Heart right ventricle (tissue), 16 donors: ENCODE measurements at regions not wholly inside any gene's neighbourhood (a gene's known extent, or its start where the extent isn't known, plus 50 kb on each side); places are given as distances from the start of the nearest gene placed in this dataset.

Source experiments
- ATAC-seq, 8 donors: fragments of 200-7000 bp; cut with Tn5 transposase; one replicate each; pipeline ENCODE4 v1.9.1; 2020; ENCODE audit warnings: mild to moderate bottlenecking in 8 of 8, moderate library complexity in 8 of 8, moderate number of reproducible peaks in 1 of 8
- DNase-seq, 2 donors: peaks; one replicate each; pipeline ENCODE4 v3.0.0-alpha.2; 2020
- H3K27ac ChIP-seq, 10 donors: fragments of 200-600 bp; sonication (generic) in 2 of 10; one replicate each; pipeline versions ENCODE4 v1.5.0 to v1.8.0; 2020 to 2022; ENCODE audit warnings: mild to moderate bottlenecking in 3 of 10
- H3K27me3 ChIP-seq, 7 donors: fragments of 200-600 bp; one replicate each; pipeline ENCODE4 v1.8.0; 2021 to 2022; ENCODE audit warnings: mild to moderate bottlenecking in 2 of 7
- H3K36me3 ChIP-seq, 9 donors: fragments of 200-600 bp; sonication (generic) in 1 of 9; one replicate each; pipeline versions ENCODE4 v1.5.0 to v1.8.0; 2020 to 2022; ENCODE audit warnings: mild to moderate bottlenecking in 2 of 9
- H3K4me1 ChIP-seq, 9 donors: fragments of 200-600 bp; sonication (generic) in 1 of 9; one replicate each; pipeline versions ENCODE4 v1.5.0 to v1.8.0; 2020 to 2022; ENCODE audit warnings: mild to moderate bottlenecking in 4 of 9
- H3K4me3 ChIP-seq, 10 donors: fragments of 200-600 bp; sonication (generic) in 2 of 10; one replicate each; pipeline versions ENCODE4 v1.5.0 to v1.8.0; 2020 to 2022; ENCODE audit warnings: mild to moderate bottlenecking in 7 of 10, moderate library complexity in 2 of 10
- H3K9me3 ChIP-seq, 11 donors: fragments of 200-600 bp in 10 of 11; sonication (generic) in 2 of 11; one replicate each; pipeline versions ENCODE4 v1.5.0 to v1.8.0; 2013 to 2022; ENCODE audit warnings: mild to moderate bottlenecking in 2 of 11, control low read depth in 1 of 11, moderate library complexity in 1 of 11
- WGBS, 2 donors: extraction: QIAGEN DNeasy Blood & Tissue Kit; methylation state at CpG; one replicate each; pipeline ENCODE4 v1.1.7; 2013; ENCODE audit warnings: inconsistent platforms in 1 of 2; 5-methylcytosine and 5-hydroxymethylcytosine counted together
- intact Hi-C, 10 donors: fragments of 100-400 bp; cut with DNase I; formaldehyde crosslinking; loops; one replicate each; pipeline versions ENCODE4 v1.11.1 to v1.14.2; 2022
- TF ChIP-seq, protein P1 (sequence below), 9 donors: fragments of 200-600 bp; sonication (generic) in 2 of 9; IDR thresholded peaks; one replicate each; pipeline versions ENCODE4 v1.5.0 to v1.8.0; 2021 to 2022; ENCODE audit warnings: antibody characterized with exemption in 9 of 9, mild to moderate bottlenecking in 5 of 9, moderate library complexity in 1 of 9
- donor health status: Arrhythmogenic right ventricular cardiomyopathy.
- donor health status: ischemic (EF 13 %, LVEDD 7.1; RV severe dilation, severe dysfunction).
- donor health status: healthy with polysubstance abuse.
- donor health status: DM: no; HTN: yes; CAD: no.
- donor health status: DM: no; HTN: no; CAD: no.
- donor health status: ischemic (EF 25% LVEDD 6.9; RV normal size, moderate dysfunction).
- donor health status: ischemic (EF 25% LVEDD 5.7; RV mildly dilated, moderate dysfunction).
- donor health status: healthy.
- donor health status: DM: yes; HTN: yes; CAD: no.
- donor health status: Ischemic cardiomyopathy.
- donor health status: ischemic (EF 35%, LVEDD 5.7; RV mildly dilated, moderate dysfunction).
- donor health status: nonischemic (EF 11% LVEDD 7.7; RV severe dilation, severe dysfunction).
- donor health status: DM: yes; HTN: yes; CAD: no.
- donor health status: PGD.
- donor health status: ischemic (EF 29% LVEDD 5.4; RV normal size, mild dysfunction).
- donor health status: nonischemic (EF 23%, LVEDD 6.1; RV moderate dilation, normal function).

DNA sequence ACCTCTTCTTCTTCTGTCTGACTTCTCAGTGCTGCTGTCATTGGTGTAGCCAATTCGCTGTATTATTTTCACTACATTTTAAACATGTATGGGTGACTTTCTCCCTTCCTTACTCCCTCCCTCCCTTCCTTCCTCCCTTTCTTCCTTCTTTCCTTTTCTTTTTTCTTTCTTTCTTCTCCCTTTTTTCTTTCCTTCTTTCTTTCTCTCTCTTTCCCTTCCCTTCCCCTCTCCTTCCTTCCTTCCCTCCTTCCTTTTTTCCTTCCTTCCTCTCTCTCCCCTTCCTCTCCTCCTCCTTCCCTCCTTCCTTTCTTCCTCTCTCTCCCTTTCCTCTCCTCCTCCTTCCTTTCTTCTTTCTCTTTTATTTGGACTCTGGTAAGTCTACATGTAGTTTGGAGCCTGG is 240.8 kb downstream of the GATA3 start:
- Histone ChIP-seq H3K4me3 (no peak overlapping the region), H3K4me1 (no peaks in the 10 kb centered on the region), H3K27me3 (peaks cover 0 to 33% (median 10%) of the 10 kb centered on the region in 7 donors), H3K36me3 (no peaks in the 10 kb centered on the region), H3K27ac (no peak overlapping the region), H3K9me3 (no peaks in the 10 kb centered on the region)
- intact Hi-C loops: no loop called here
- TF ChIP-seq, protein P1, sequence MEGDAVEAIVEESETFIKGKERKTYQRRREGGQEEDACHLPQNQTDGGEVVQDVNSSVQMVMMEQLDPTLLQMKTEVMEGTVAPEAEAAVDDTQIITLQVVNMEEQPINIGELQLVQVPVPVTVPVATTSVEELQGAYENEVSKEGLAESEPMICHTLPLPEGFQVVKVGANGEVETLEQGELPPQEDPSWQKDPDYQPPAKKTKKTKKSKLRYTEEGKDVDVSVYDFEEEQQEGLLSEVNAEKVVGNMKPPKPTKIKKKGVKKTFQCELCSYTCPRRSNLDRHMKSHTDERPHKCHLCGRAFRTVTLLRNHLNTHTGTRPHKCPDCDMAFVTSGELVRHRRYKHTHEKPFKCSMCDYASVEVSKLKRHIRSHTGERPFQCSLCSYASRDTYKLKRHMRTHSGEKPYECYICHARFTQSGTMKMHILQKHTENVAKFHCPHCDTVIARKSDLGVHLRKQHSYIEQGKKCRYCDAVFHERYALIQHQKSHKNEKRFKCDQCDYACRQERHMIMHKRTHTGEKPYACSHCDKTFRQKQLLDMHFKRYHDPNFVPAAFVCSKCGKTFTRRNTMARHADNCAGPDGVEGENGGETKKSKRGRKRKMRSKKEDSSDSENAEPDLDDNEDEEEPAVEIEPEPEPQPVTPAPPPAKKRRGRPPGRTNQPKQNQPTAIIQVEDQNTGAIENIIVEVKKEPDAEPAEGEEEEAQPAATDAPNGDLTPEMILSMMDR (IDR thresholded peaks at IDR 0.05): no peak
- no peak for ATAC-seq
- 92 to 93% methylated on average over 1 of the region's 1 CpG for WGBS, 2 donors
- DNase-seq: no peak

GRCh38 chr10:8296090-8296733 is 241.7 kb downstream of the GATA3 start:
- WGBS, 2 donors: 56 to 60% methylated on average over 22 of the region's 22 CpGs
- no peaks in the 10 kb centered on the region for H3K9me3 ChIP-seq
- peaks cover 0 to 38% (median 10%) of the 10 kb centered on the region in 7 donors for H3K27me3 ChIP-seq
- H3K36me3 ChIP-seq: no peaks in the 10 kb centered on the region
- ATAC-seq (no peak), DNase-seq (no peak)
- no peak overlapping the region for H3K27ac ChIP-seq
- no peak overlapping the region for H3K4me3 ChIP-seq
- TF ChIP-seq, protein P1 (IDR thresholded peaks at IDR 0.05): no peak
- no peaks in the 10 kb centered on the region for H3K4me1 ChIP-seq
- intact Hi-C loops: no loop called here

DNA sequence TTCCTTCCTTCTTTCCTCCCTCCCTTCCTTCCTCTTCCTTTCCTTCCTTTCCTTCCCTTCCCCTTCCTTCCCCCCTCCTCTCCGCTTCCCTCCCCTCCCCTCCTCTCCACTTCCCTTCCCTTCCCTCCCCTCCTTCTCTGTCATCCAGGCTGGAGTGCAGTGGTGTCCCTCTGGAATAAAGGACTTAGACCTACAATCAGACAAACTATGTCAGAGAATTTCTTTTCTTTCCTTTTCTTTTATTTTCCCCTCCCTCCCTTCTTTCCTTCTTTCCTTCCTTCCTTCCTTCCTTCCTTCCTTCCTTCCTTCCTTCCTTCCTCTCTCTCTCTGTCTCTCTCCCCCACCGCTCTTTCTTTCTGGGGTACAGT is 242.2 kb downstream of the GATA3 start:
- no peak for ATAC-seq
- H3K27ac ChIP-seq: no peak overlapping the region
- intact Hi-C loops: no loop called here
- H3K36me3 ChIP-seq: no peaks in the 10 kb centered on the region
- H3K4me3 ChIP-seq: no peak overlapping the region
- no peak for DNase-seq
- H3K9me3 ChIP-seq: no peaks in the 10 kb centered on the region
- H3K4me1 ChIP-seq: no peaks in the 10 kb centered on the region
- peaks cover 0 to 41% (median 10%) of the 10 kb centered on the region in 7 donors for H3K27me3 ChIP-seq
- 82 to 89% methylated on average over 2 of the region's 2 CpGs for WGBS, 2 donors
- TF ChIP-seq, protein P1 (IDR thresholded peaks at IDR 0.05): no peak

DNA sequence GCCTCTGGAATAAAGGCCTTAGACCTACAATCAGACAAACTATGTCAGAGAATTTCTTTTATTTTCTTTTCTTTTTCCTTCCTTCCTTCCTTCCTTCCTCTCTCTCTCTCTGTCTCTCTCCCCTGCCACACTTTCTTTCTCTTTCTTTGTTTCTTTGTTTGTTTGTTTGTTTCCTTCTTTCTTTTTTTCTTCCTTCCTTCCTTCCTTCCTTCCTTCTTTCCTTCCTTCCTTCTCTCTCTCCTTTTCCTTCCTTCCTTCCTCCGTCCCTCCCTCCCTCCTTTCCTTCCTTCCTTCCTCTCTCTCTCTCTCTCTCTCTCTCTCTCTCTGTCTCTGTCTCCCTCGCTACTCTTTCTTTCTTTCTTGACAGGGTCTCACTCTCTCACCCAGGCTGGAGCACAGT is 242.6 kb downstream of the GATA3 start:
- Histone ChIP-seq H3K27ac (no peak overlapping the region), H3K36me3 (no peaks in the 10 kb centered on the region), H3K27me3 (peaks cover 0 to 45% (median 13%) of the 10 kb centered on the region in 7 donors), H3K9me3 (no peaks in the 10 kb centered on the region), H3K4me3 (no peak overlapping the region), H3K4me1 (no peaks in the 10 kb centered on the region)
- ATAC-seq (no peak), DNase-seq (no peak)
- 81 to 87% methylated on average over 2 of the region's 2 CpGs for WGBS, 2 donors
- TF ChIP-seq, protein P1 (IDR thresholded peaks at IDR 0.05): no peak
- intact Hi-C loops: no loop called here
